CD4-positive, CD25-positive, alpha-beta regulatory T cell (primary cell): ENCODE measurements at regions not wholly inside any gene's neighbourhood (a gene's known extent, or its start where the extent isn't known, plus 50 kb on each side); places are given as distances from the start of the nearest gene placed in this dataset.

Source experiments
- ATAC-seq, 2 donors: fragments of 150-1000 bp; cut with Tn5 transposase; one replicate each; pipeline ENCODE4 v1.10.0; 2021; ENCODE audit warnings: low read depth in 2 of 2, moderate number of reproducible peaks in 2 of 2, moderate library complexity in 1 of 2
- DNase-seq, 3 donors: peaks; one replicate each; pipeline versions ENCODE4 v3.0.0 to v3.0.0-alpha.2; 2012 to 2022; ENCODE audit warnings: mixed read lengths in 1 of 3
- H3K27ac ChIP-seq: one replicate; pipeline ENCODE4 v1.7.0; 2013; ENCODE audit warnings: mild to moderate bottlenecking, low read length; ENCODE audit not compliant: insufficient read depth, poor library complexity, severe bottlenecking
- H3K27me3 ChIP-seq: one replicate; pipeline ENCODE4 v1.7.0; 2013; ENCODE audit warnings: low read length; ENCODE audit not compliant: control insufficient read depth, insufficient read depth
- H3K36me3 ChIP-seq: one replicate; pipeline ENCODE4 v1.7.0; 2013; ENCODE audit warnings: mild to moderate bottlenecking, low read length, moderate library complexity; ENCODE audit not compliant: control insufficient read depth, insufficient read depth
- H3K4me1 ChIP-seq: 2 replicates; pipeline ENCODE4 v1.7.0; 2013; ENCODE audit warnings: mild to moderate bottlenecking, low read length; ENCODE audit not compliant: insufficient read depth, control insufficient read depth, poor library complexity, severe bottlenecking
- H3K4me3 ChIP-seq: one replicate; pipeline ENCODE4 v1.7.0; 2013; ENCODE audit warnings: low read depth, mild to moderate bottlenecking, low read length, moderate library complexity
- H3K9me3 ChIP-seq, 2 experiments: 1 replicate in 1 of 2; 2 replicates in 1 of 2; pipeline ENCODE4 v1.7.0; 2013; ENCODE audit warnings: low read length in 2 of 2, mild to moderate bottlenecking in 1 of 2, moderate library complexity in 1 of 2; ENCODE audit not compliant: control insufficient read depth in 2 of 2
- H3K27ac Mint-ChIP-seq, 3 donors: one replicate each; pipeline ENCODE4 v1.8.0; 2020 to 2022; ENCODE audit warnings: mild to moderate bottlenecking in 3 of 3, mixed read lengths in 3 of 3, moderate library complexity in 2 of 3
- H3K27me3 Mint-ChIP-seq: one replicate; pipeline ENCODE4 v1.8.0; 2022; ENCODE audit warnings: mild to moderate bottlenecking, mixed read lengths
- H3K36me3 Mint-ChIP-seq: one replicate; pipeline ENCODE4 v1.8.0; 2020; ENCODE audit warnings: mixed read lengths
- H3K4me1 Mint-ChIP-seq, 4 donors: one replicate each; pipeline ENCODE4 v1.8.0; 2020 to 2022; ENCODE audit warnings: mixed read lengths in 4 of 4, mild to moderate bottlenecking in 1 of 4
- H3K4me3 Mint-ChIP-seq, 4 donors: one replicate each; pipeline ENCODE4 v1.8.0; 2020 to 2022; ENCODE audit warnings: mild to moderate bottlenecking in 4 of 4, mixed read lengths in 4 of 4, moderate library complexity in 3 of 4
- H3K9me3 Mint-ChIP-seq, 7 donors: one replicate each; pipeline ENCODE4 v1.8.0; 2020 to 2022; ENCODE audit warnings: mixed read lengths in 7 of 7, mild to moderate bottlenecking in 3 of 7, moderate library complexity in 2 of 7

DNA sequence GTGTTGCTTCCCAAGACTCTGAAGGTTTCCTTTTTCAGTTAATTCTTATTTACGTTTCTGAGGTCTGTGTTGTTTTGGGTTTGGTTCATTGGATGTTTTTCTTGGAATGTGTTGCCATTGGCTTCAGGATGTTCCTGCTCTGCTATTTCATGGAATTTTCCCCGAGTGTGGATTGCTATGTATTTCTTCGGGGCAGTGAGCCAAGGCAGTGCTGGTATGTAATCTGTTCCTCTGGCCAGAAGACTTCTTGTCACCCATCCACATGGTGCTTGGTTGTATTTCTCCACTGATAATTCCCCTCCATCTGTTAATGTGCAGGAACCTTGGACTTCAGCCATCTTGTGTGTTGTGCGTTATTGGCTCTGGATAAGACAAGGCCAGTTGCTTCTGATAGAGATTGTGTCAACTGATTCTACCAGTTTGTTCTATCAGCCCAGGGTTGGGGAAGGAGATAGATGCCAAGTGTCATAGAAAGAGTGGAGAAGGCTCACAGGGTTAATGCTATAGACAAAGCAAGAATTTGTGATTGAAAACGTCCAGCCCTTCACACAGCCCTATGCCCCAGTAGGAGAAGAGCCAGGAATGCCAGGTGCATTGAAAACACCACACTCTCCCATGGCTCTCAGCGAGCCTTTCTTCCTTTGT is 505.2 kb downstream of the PLPP3 start:
- no peak for DNase-seq
- no peaks in the 10 kb centered on the region for H3K4me1 ChIP-seq
- no peaks in the 10 kb centered on the region for H3K27me3 ChIP-seq
- H3K4me3 Mint-ChIP-seq: no peak overlapping the region
- H3K27ac ChIP-seq: no peak overlapping the region
- no peaks in the 10 kb centered on the region for H3K9me3 ChIP-seq
- no peaks in the 10 kb centered on the region for H3K36me3 ChIP-seq
- no peak overlapping the region for H3K27ac Mint-ChIP-seq
- peaks cover 0 to 10% (median 2%) of the 10 kb centered on the region in 7 donors for H3K9me3 Mint-ChIP-seq
- H3K27me3 Mint-ChIP-seq: no peaks in the 10 kb centered on the region
- no peaks in the 10 kb centered on the region for H3K36me3 Mint-ChIP-seq
- H3K4me3 ChIP-seq: no peak overlapping the region
- no peaks in the 10 kb centered on the region for H3K4me1 Mint-ChIP-seq
- ATAC-seq: no peak

DNA sequence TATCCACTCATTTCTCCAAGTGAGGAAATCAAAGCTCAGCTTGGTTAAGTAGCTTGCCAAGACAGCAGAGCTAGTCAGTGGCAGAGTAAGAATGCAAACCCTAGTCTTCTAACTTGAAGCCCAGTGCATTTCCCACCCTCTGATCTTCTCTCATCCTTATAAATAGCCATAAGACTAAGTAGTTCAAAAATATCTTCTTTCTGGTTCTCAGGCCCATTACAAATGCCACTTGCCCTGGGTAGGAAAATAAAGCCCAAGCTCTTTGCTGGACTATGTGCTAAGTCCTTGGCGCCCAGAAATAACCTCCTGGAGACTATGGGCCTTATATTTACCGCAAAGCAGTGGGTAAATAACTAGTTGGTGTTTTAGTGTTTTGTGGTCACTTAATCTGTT is 505.8 kb downstream of the PLPP3 start:
- Histone ChIP-seq H3K36me3 (no peaks in the 10 kb centered on the region), H3K9me3 (no peaks in the 10 kb centered on the region), H3K4me1 (no peaks in the 10 kb centered on the region), H3K27me3 (no peaks in the 10 kb centered on the region), H3K4me3 (no peak overlapping the region), H3K27ac (no peak overlapping the region)
- no peak overlapping the region for H3K27ac Mint-ChIP-seq
- peaks cover 0 to 10% (median 2%) of the 10 kb centered on the region in 7 donors for H3K9me3 Mint-ChIP-seq
- H3K4me1 Mint-ChIP-seq: no peaks in the 10 kb centered on the region
- no peak for DNase-seq
- no peaks in the 10 kb centered on the region for H3K36me3 Mint-ChIP-seq
- no peak overlapping the region for H3K4me3 Mint-ChIP-seq
- H3K27me3 Mint-ChIP-seq: no peaks in the 10 kb centered on the region
- no peak for ATAC-seq

DNA sequence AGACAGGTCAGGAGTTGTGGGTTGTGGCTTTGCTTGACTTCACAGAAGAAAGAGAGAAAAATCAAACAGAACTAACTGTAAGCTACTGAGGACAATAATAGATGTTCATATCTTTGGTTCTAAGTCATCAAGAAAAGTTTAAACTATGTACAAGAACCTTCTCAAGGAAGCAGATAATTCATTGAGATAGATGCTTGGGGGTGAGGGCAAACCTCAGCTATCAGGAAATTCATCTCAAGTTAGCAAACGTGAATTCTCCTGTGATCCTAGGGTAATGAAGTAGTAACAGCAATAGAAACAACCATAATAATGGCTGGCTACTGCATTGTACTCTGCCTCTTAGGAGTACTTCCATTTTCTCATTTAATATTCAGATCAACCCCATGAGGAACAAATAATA is 506.2 kb downstream of the PLPP3 start:
- Histone ChIP-seq H3K4me3 (no peak overlapping the region), H3K36me3 (no peaks in the 10 kb centered on the region), H3K4me1 (no peaks in the 10 kb centered on the region), H3K9me3 (no peaks in the 10 kb centered on the region), H3K27ac (no peak overlapping the region), H3K27me3 (no peaks in the 10 kb centered on the region)
- ATAC-seq (no peak), DNase-seq (no peak)
- no peaks in the 10 kb centered on the region for H3K4me1 Mint-ChIP-seq
- H3K27ac Mint-ChIP-seq: no peak overlapping the region
- no peaks in the 10 kb centered on the region for H3K36me3 Mint-ChIP-seq
- peaks cover 0 to 10% (median 2%) of the 10 kb centered on the region in 7 donors for H3K9me3 Mint-ChIP-seq
- no peak overlapping the region for H3K4me3 Mint-ChIP-seq
- no peaks in the 10 kb centered on the region for H3K27me3 Mint-ChIP-seq

DNA sequence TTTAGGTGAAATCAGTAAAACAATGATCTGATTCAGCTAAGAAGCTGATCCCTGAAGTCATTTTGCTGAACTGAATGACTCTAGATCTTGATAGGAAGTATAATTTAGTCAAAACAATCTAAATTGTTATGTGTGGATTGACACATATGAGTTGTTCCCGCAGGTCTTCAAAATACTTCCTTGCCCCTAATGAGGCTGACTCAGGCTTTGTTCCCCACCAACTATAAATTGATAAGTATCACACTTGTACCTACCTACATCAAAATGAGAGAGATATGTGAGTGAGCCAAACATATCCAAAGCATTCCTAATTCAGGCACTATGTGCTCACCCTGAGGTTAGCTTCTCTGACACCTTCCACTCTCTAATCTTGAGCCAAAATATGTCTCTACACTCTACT is 507.1 kb downstream of the PLPP3 start:
- no peak overlapping the region for H3K27ac Mint-ChIP-seq
- H3K4me1 Mint-ChIP-seq: no peaks in the 10 kb centered on the region
- H3K9me3 ChIP-seq: no peaks in the 10 kb centered on the region
- H3K36me3 ChIP-seq: no peaks in the 10 kb centered on the region
- H3K4me1 ChIP-seq: no peaks in the 10 kb centered on the region
- H3K27ac ChIP-seq: no peak overlapping the region
- H3K27me3 ChIP-seq: no peaks in the 10 kb centered on the region
- no peak overlapping the region for H3K4me3 ChIP-seq
- DNase-seq: no peak
- H3K27me3 Mint-ChIP-seq: no peaks in the 10 kb centered on the region
- H3K36me3 Mint-ChIP-seq: no peaks in the 10 kb centered on the region
- no peak for ATAC-seq
- H3K4me3 Mint-ChIP-seq: no peak overlapping the region
- peaks cover 0 to 10% (median 3%) of the 10 kb centered on the region in 7 donors for H3K9me3 Mint-ChIP-seq

DNA sequence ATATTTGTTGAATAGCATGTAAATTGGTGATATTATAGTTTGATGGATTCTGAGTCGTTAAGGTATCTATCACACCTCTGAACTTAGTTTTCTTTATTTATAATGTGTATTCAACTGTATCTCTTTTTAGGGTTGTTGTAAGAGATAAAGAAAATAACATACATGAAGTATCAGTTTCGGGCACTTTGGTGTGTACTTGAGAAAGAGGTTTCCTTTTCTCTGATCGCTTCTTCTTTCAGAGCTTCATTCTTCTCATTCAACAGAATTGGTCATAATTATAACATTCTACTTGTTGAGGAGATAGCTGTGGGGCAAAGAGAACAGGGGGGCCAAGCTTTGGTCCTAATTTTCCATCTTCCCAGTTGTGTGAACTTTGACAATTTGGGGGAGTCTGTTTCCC is 508.0 kb downstream of the PLPP3 start:
- H3K4me3 ChIP-seq: no peak overlapping the region
- no peak for ATAC-seq
- Mint-ChIP-seq H3K27me3 (no peaks in the 10 kb centered on the region), H3K4me3 (no peak overlapping the region), H3K36me3 (no peaks in the 10 kb centered on the region), H3K9me3 (peaks cover 0 to 10% (median 4%) of the 10 kb centered on the region in 7 donors), H3K27ac (no peak overlapping the region), H3K4me1 (no peaks in the 10 kb centered on the region)
- no peaks in the 10 kb centered on the region for H3K4me1 ChIP-seq
- H3K36me3 ChIP-seq: no peaks in the 10 kb centered on the region
- DNase-seq: no peak
- no peaks in the 10 kb centered on the region for H3K27me3 ChIP-seq
- H3K27ac ChIP-seq: no peak overlapping the region
- no peaks in the 10 kb centered on the region for H3K9me3 ChIP-seq

DNA sequence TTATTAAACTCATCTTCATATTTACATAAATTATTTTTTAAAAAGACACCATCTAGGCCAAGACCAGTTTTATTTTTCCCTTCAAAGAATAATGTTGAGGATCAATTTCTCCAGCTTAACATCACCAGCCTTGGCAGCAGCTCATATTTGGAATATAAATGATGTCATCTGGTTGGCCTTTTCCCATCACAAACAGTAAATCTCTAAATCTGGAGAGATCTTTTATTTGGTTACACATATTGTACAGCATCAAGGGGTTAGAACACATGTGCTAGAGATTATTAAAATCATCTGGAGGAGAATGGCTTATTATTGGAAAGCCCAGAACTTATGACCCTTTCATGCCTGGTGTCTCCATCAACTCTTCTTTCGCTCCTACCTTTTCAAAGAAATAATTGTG is 508.8 kb downstream of the PLPP3 start:
- no peak overlapping the region for H3K4me3 Mint-ChIP-seq
- no peaks in the 10 kb centered on the region for H3K36me3 ChIP-seq
- H3K4me3 ChIP-seq: no peak overlapping the region
- no peaks in the 10 kb centered on the region for H3K4me1 ChIP-seq
- H3K27ac Mint-ChIP-seq: no peak overlapping the region
- DNase-seq: no peak
- H3K27me3 ChIP-seq: no peaks in the 10 kb centered on the region
- no peaks in the 10 kb centered on the region for H3K9me3 ChIP-seq
- no peaks in the 10 kb centered on the region for H3K36me3 Mint-ChIP-seq
- no peaks in the 10 kb centered on the region for H3K27me3 Mint-ChIP-seq
- no peaks in the 10 kb centered on the region for H3K4me1 Mint-ChIP-seq
- no peak for ATAC-seq
- no peak overlapping the region for H3K27ac ChIP-seq
- H3K9me3 Mint-ChIP-seq: peaks cover 0 to 8% (median 2%) of the 10 kb centered on the region in 7 donors

DNA sequence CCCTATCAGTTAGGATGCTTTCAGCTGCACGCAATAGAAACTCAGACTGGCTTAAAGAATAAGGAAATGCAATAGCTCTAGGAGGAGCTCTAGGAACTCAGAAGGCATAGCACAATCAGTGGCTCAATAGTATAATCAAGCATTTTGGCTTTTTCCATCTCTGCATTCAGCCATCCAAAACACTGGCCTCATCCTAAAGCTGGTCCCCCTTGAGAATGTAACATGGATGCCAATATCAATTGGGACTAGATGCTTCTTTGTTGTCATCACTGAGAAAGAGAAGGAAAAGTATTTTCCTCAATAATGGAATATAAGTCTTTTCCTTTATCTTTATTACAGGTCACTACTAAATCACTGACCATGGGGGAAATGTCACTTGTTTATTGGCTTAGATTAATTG is 509.5 kb downstream of the PLPP3 start:
- no peak for ATAC-seq
- no peak for DNase-seq
- no peaks in the 10 kb centered on the region for H3K36me3 ChIP-seq
- Mint-ChIP-seq H3K4me1 (no peaks in the 10 kb centered on the region), H3K27ac (no peak overlapping the region), H3K4me3 (no peak overlapping the region), H3K27me3 (no peaks in the 10 kb centered on the region), H3K9me3 (peaks cover 0 to 5% (median 2%) of the 10 kb centered on the region in 7 donors), H3K36me3 (no peaks in the 10 kb centered on the region)
- no peaks in the 10 kb centered on the region for H3K27me3 ChIP-seq
- H3K4me3 ChIP-seq: no peak overlapping the region
- H3K9me3 ChIP-seq: no peaks in the 10 kb centered on the region
- no peaks in the 10 kb centered on the region for H3K4me1 ChIP-seq
- no peak overlapping the region for H3K27ac ChIP-seq

DNA sequence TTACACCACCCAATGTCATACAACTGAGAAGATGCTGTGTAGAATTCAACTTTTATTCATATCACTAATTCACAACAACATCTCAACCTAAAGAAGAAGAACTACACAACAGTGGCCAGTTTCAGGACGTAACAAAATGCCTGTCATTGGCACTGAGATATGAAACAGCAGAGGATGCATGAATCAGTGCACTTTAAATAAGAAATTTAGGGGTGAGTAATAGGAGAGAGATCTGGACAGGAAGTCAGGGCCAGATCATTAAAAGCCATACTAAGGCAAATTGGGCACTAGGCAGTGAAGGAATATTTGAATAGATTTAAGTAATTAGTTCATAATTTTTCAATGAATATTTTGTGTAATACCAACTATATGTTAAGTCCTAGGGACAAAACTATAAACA is 510.5 kb downstream of the PLPP3 start:
- Mint-ChIP-seq H3K4me1 (no peaks in the 10 kb centered on the region), H3K27me3 (no peaks in the 10 kb centered on the region), H3K36me3 (no peaks in the 10 kb centered on the region), H3K4me3 (no peak overlapping the region), H3K9me3 (peaks cover 0 to 5% (median 2%) of the 10 kb centered on the region in 7 donors), H3K27ac (no peak overlapping the region)
- no peaks in the 10 kb centered on the region for H3K36me3 ChIP-seq
- H3K4me1 ChIP-seq: no peaks in the 10 kb centered on the region
- no peaks in the 10 kb centered on the region for H3K27me3 ChIP-seq
- ATAC-seq (no peak), DNase-seq (no peak)
- H3K9me3 ChIP-seq: no peaks in the 10 kb centered on the region
- H3K27ac ChIP-seq: no peak overlapping the region
- H3K4me3 ChIP-seq: no peak overlapping the region
